HG03565 (cell line): ENCODE measurements at regions not wholly inside any gene's neighbourhood (a gene's known extent, or its start where the extent isn't known, plus 50 kb on each side); places are given as distances from the start of the nearest gene placed in this dataset.
"Not testable (repeated sequence)": the region's sequence is repeated elsewhere in the genome, so short reads cannot be mapped to it uniquely, and the experiment has no call there.

Experiments used
- ATAC-seq: cut with Tn5 transposase; IDR thresholded peaks from one replicate; pipeline ENCODE4 v1.9.1; 2021; ENCODE audit warnings: mild to moderate bottlenecking, moderate library complexity; ENCODE audit not compliant: unreplicated experiment

DNA sequence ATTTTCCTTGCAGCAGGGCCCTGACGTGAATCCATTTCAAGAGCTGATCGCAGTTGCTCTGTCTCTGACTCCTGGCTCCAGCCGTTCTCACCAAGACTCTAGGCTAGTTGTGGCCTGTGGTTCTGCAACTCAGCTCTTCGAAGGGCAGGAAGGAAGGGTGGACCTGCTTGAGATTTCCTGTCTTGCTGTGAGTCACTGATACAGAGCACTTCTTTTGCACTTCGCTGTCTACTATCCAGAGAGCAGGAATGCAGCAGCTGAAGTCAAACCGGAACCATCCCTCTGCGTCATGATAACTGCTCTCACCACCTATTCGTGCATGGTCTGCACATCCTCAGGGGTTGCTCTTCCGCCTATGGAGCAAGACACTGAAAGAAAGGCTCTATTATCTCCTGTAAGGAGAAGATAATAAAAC is 59.7 kb downstream of the RAP2B start:
- ATAC-seq, result peak; percentile 90

DNA sequence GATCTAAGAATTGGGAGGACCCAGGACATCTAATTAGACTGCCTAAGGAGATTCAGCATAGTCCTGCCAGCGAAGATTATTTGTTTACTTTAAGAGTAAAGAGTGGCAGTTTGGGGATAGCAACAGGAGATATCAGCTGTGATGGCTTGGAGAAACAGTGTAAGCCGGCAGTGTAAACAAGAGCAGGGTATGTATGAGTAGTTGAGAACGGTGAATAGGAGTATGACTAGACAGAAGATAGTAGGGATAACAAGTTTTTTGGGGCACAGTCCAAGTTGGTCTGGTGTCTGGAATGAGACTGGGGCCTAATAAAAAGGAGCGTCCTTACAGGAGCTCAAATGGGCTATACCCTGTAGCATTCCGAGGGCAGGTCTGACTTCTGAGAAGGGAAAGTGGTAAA is 64.9 kb downstream of the RAP2B start:
- ATAC-seq, result not testable (repeated sequence)

DNA sequence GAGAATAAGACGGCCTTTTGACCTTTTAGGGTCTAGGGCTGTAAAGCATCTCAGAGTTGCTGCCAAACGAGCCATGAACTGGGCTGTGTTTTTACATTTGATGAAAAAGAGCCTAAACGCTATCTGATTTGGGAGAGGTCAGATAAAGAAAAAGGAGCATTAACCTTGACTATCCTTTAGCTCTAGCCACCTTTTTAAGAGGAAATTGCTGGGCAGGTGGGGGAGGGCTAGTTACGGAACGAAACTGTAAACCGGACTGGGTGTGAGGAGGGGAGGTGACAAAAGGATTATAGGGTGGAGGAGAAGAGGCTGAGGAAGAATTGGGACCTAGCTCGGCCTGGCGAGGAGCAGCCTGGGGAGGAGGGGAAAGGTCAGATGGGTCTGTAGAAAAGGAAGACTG is 68.4 kb downstream of the RAP2B start:
- ATAC-seq, result not testable (repeated sequence)

DNA sequence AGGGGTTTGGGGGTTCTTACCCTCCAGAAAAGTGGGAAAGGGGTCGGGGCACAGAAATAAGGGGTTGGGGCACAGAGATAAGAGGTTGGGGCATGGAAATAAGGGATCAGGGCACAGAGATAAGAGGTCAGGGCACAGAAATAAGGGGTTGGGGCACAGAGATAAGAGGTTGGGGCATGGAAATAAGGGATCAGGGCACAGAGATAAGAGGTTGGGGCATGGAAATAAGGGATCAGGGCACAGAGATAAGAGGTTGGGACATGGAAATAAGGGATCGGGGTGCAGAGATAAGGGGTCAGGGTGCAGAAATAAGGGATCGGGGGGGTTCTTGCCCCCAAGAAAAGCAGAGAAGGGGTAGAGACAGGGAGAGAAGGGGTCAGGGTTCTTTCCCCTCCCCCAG is 69.2 kb downstream of the RAP2B start:
- ATAC-seq, result not testable (repeated sequence)

DNA sequence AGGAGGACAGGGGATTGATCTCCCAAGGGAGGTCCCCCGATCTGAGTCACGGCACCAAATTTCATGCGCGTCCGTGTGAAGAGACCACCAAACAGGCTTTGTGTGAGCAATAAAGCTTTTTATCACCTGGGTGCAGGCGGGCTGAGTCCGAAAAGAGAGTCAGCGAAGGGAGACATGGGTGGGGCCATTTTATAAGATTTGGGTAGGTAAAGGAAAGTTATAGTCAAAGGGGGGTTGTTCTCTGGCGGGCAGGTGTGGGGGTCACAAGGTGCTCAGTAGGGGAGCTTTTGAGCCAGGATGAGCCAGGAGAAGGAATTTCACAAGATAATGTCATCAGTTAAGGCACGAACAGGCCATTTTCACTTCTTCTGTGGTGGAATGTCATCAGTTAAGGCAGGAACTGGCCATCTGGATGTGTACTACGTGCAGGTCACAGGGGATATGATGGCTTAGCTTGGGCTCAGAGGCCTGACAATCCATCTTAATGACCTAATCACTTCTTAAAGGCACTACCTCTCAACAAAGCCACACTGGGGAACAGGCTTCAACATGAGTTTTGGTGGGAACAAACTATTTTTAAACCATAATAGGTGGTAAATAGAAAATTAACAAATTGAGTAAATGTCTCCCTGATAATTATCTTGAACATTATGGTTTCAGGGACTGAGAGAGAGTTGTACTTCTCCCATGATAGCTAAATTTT is 70.2 kb downstream of the RAP2B start:
- not testable (repeated sequence) for ATAC-seq

DNA sequence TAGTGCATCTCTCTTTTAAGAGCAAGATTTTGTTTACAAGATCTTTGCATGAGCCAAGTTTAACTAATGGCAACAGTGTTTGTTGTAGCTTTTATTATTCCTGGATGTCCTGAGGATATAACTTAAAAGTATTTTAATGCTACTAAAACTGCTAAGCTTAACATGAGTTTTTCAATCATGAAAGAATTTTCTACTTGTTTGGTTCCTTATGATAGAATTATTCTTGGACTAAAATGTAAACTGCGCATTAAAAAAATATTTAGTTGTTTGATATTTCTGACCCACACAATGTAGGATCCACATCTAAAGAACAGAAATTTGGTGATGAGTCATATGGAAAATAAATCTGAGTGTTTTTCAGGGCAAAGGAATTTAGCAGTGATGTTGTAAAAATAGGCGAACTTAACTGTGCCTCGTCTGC is 70.8 kb downstream of the RAP2B start:
- no peak for ATAC-seq

DNA sequence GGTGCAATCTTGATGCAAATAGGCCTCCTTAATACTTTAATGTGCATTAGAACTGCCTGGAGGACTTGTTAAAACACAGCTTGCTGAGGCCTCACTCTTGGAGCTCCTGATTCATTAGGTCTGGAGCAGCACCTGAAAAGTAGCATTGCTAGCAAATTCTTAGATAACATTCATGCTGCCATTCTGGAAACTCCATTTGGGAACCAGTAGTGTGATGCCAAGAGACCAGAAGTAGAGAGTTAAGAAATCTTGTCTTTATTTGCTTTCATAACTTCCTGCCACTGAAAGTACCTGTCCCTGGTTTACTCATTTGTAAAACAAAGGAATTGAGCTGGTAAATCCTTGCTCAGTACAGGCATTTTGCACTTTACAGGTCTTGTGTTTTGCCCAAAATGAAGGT is 72.0 kb downstream of the RAP2B start:
- no peak for ATAC-seq

DNA sequence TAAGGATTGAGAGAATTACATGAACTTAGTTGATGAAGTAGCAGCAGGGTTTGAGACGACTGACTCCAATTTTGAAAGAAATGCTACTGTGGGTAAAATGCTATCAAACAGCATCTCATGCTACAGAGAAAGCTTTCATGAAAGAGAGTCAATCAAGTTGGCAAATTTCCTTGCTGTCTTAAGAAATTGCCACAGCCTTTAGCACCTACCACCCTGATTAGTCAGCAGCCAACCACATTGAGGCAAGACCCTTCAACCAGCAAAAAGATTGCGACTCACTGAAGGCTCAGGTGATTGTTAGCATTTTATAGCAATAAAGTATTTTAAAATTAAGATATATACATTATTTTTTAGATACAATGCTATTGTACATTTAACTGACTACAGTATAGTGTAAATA is 80.9 kb downstream of the RAP2B start:
- ATAC-seq, result no peak

DNA sequence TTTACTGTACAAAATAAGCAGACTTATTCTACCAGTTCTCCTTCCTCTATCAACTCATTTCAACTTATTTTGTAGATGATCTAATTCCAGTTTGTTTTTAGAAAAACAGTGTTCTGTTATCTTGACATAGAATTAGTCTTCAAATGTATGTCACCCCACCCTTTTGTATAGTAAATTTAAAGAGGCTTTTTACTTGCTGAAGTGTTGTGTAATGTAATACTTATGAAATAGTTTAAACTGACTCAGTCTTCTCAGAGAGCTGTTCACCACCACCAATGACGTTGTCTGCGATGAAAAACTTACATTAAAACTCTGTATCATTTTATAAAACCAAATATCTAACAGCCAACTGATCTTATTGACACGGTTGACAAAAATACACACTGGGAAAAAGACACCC is 82.9 kb downstream of the RAP2B start:
- no peak for ATAC-seq

DNA sequence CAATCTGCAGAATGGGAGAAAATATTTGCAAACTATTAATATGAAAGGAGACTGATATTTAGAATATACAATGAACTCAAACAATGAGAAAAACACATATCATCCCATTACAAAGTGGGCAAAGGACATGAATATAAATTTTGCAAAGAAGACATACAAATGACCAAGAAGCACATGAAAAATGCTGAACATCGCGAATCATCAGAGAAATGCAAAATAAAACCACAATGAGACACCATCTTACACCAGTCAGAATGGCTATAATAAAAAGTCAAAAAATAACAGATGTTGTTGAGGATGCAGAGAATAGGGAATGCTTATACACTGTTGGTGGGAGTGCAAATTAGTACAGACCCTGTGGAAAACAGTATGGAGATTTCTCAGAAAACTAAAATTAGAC is 83.6 kb downstream of the RAP2B start:
- no peak for ATAC-seq

DNA sequence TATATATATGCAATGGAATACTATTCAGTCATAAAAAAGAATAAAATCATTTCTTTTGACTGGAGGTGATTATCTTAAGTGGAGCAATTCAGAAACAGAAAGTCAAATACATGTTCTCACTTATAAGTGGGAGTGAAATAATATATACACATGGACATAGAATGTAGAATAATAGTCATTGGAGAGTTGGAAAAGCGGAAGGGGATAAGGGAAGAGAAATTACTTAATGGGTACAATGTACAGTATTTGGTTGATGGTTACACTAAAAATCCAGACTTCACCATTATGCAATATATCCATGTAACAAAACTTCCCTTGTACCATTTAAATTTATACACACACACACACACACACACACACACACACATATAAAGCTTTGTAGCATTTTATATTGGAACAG is 84.3 kb downstream of the RAP2B start:
- ATAC-seq, result no peak

DNA sequence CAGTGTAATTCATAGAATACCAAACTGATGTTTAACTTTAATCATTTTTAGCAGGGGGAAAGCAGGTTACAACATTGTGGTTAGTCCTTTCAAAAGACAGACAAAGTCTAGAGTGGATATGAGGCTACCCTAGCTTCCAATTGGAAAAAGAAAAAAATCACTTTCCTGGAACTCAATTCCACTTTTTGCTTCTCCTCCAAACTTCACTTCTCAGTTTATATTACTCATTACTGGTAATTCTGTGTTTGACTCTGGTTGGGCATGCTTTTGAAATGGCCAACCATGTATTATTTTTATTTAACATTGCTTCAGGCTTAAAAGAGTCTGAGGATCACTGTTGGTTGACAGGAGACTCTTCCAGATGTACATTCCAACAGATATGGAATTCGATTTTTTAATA is 84.8 kb downstream of the RAP2B start:
- no peak for ATAC-seq

DNA sequence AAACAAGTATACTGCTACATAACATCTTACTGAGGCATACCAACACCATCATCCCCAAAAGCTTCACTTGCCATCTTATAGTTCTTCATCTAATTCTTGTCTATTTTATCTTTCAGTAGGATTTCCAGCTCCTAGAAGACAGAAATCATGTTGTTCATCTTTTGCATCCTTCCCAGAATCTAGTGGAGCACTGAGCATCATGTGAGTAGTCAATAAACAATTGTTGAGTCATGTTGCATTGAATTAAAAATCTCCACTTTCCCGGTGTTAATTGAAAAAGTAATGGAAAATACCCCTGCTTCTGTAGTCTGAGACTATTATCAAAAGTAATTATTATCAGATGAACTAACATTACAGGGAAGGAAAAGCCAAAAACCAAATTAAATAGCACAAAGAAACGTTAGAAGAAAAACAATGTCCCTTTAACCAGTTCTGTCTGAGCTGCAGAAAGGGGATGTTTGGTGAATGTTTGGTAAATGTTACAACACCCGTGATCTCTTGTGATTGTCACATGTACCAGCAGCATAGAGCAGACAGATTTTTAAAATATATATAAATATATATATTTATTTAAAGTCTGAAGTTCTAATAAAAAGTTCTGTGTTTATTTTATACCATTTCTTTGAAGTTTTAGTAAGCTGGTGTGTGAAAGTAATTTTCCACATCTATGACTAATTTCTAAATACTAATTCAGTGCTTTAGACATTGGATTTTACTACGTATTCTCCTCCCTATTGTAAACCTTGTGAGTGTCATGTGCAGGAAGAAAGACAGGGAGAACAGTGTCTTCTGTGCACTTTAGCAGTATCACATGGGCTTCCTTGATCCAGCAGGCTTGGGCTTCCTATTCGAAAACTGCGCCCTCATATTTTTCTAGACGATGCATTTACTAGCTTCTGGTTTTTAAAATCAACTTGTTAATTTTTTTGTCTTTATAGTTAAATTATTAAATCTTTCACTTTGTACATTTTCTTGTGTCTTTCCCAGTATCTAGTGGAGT is 85.6 kb downstream of the RAP2B start:
- no peak for ATAC-seq

DNA sequence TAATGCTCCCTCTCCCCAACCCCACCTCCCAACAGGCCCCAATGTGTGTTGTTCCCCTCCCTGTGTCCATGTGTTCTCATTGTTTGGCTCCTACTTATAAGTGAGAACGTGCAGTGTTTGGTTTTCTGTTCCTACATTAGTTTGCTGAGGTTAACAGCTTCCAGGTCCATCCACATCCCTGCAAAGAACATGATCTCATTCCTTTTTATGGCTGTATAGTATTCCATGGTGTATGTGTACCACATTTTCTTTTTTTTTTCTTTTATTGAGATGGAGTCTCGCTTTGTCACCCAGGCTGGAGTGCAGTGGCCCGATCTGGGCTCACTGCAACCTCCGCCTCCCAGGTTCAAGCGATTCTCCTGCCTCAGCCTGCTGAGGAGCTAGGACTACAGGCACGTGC is 86.8 kb downstream of the RAP2B start:
- not testable (repeated sequence) for ATAC-seq

DNA sequence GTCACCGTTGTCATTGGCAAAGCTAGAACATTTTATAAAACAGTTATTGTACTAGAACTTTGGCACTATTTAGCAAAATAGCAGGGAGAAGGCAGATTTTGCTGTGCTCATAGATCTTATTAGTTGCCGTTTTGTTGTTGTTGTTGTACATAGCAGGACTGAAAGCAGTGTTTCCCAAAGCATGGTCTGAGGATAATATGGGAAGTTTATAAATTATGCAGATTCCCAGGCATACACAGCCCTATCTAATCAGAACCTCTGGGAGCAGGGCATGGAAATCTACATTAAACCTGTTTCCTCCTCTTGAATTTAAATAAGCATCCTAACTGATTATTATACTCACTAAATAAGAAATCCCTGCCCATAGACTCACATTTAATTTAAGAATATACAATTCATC is 87.9 kb downstream of the RAP2B start:
- no peak for ATAC-seq

DNA sequence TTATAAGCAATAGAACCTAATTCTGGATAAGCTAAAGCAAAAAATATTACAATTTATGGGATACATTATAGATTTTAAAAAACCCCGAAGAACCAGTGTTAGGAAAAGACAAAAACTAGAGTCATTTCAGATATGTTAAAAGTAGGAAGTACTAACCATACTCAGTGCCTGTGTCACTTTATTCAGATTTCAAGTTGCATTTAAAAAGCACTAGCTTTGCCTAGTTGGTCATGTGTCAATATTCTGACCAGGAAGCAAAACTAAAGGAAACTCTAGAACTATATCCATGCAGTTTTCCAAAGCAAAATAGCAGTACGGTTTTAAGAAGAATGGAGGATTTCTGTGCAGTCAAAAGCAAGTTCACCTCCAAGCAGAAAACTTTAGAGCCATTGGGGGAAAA is 88.4 kb downstream of the RAP2B start:
- ATAC-seq, result no peak

DNA sequence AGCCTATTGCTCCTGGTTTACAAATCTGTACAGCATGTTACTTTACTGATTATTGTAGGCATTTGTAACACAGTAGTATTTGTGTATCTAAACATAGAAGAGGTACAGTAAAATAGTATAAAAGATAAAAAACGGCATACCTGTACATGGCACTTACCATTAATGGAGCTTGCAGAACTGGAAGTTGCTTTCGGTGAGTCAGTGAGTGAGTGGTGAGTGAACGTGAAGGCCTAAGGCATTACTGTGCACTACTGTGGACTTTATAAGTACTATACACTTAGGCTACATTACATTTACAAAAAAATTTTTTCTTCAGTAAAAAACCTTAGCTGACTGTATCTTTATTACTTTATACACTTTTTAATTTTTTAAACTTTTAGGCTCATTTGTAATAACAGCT is 90.9 kb downstream of the RAP2B start:
- ATAC-seq, result no peak

DNA sequence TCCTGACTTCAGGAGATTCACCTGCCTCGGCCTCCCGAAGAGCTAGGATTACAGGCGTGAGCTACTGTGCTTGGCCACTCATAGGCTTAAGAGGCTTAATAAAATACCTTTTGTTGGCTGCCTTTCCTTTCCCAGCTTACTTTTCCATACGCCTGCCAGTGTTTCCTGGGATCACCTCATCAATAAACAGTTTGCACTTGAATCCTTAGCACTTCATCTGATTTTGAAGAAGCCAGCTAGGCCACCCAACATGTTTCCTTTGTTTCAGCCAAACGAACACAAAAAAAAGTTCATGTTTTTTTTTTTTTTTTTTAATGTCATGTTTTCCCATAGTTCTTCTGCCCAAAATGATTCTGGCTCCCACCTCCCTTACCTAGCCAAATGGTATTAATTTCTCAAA is 92.3 kb downstream of the RAP2B start:
- no peak for ATAC-seq

DNA sequence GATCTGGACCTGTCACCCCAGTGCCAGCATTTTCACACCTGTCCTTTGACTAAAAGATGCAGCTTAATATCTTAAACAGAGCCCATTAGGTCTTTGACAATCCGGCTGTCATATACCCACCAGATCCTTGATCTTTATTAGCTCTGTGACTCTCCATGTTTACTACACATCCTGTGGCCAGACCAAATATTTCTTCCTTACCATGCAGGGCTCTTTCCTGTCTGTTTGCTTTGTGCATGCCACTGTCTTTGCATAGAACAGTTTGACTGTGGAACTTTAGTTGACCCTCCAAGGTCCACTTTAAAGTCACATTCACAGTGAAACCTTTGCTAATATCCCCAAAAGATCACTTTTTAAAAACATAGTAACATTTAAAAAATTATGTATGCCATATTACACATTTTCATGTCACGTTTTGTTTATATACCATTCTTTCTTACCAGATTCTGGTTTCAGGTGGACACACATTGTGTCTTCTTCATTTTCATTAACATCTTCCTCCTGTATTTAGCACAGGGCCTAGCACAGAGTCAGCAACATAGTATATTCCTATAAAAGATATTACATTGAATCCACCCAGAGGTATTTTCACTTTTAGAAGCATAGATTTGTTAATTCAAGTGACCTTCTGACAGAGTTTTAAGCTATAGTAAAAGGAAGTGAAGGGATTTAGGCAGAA is 95.8 kb downstream of the RAP2B start:
- no peak for ATAC-seq

DNA sequence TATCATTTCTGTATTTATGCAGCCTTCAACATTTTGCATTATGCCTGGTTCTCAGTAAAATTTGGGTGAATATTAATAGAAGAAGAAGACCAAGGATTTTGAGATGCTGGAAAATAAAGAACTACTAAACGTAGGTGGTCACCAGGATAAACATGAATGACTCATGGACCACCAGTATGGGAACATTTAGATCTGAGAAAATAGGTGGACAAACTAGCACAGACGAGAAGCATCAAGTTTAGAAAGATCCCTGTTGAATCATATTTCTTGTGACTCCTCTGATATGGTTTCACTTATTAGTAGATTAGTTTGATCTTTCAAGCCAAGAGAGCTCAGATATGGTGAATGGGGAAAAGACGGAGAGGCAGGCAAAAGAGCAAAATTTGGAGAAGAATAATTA is 97.9 kb downstream of the RAP2B start:
- no peak for ATAC-seq

DNA sequence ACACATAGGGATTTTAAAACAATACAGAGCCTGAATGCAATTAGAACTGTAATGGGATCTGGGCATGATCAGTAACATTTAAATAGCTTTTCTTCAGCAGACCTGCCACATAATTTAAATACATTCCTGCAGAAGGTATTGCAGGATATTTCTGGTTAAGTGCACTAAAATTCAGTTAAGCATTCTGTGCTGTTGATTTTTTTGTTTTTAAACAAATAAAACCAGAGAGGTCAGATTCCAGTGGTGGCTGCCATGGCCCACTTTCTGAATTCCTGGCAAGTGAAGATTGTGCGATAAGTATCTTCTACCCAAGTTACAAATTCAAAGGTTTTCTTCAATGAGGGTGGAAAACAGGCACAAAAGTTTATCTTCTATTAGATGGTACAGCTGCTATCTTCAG is 98.7 kb downstream of the RAP2B start:
- ATAC-seq, result no peak

DNA sequence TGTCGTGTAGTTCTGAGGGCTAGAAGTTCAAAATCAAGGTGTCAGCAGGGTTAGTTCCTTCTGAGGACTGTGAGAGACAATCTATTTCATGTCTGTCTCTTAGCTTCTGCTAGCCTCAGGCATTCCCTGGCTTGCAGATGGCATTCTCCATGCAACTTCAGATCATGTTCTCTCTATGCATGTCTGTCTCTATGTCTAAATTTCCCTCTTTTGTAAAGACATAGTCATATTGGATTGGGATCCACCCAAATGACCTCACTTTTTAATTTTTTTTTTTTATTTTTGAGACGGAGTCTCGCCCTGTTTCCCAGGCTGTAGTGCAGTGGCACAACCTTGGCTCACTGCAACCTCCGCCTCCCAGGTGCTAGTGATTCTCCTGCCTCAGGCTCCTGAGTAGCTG is 104.6 kb downstream of the RAP2B start:
- no peak for ATAC-seq
